Endodermal cell (in vitro differentiated cells): ENCODE measurements at regions not wholly inside any gene's neighbourhood (a gene's known extent, or its start where the extent isn't known, plus 50 kb on each side); places are given as distances from the start of the nearest gene placed in this dataset.

Experiments
- DNase-seq: peaks from one replicate; pipeline ENCODE4 v3.0.0-alpha.2; 2017
- H3K27ac ChIP-seq: 2 replicates; pipeline ENCODE4 v1.5.1; 2013; ENCODE audit warnings: mild to moderate bottlenecking, low read depth, low read length, moderate library complexity
- H3K27me3 ChIP-seq: 2 replicates; pipeline ENCODE4 v1.6.1; 2013; ENCODE audit warnings: mild to moderate bottlenecking, low read length, moderate library complexity; ENCODE audit not compliant: insufficient read depth, control insufficient read depth, poor library complexity, severe bottlenecking
- H3K36me3 ChIP-seq: 2 replicates; pipeline ENCODE4 v1.7.0; 2013; ENCODE audit warnings: mild to moderate bottlenecking, low read length, moderate library complexity; ENCODE audit not compliant: control insufficient read depth, insufficient read depth
- H3K4me1 ChIP-seq: one replicate; pipeline ENCODE4 v1.7.0; 2013; ENCODE audit warnings: low read length; ENCODE audit not compliant: control insufficient read depth, insufficient read depth
- H3K4me3 ChIP-seq: 2 replicates; pipeline ENCODE4 v1.5.1; 2013; ENCODE audit warnings: mild to moderate bottlenecking, low read length, moderate library complexity
- H3K9ac ChIP-seq: 2 replicates; pipeline ENCODE4 v1.6.1; 2013; ENCODE audit warnings: mild to moderate bottlenecking, low read length, moderate library complexity; ENCODE audit not compliant: poor library complexity, severe bottlenecking; ENCODE audit errors: extremely low read depth
- H3K9me3 ChIP-seq: 2 replicates; pipeline ENCODE4 v1.6.1; 2013; ENCODE audit warnings: mild to moderate bottlenecking, low read length, moderate library complexity; ENCODE audit not compliant: control insufficient read depth
- H3K27ac Mint-ChIP-seq: 2 replicates; pipeline ENCODE4 v1.8.0; 2020; ENCODE audit warnings: mixed read lengths
- H3K27me3 Mint-ChIP-seq: 2 replicates; pipeline ENCODE4 v1.8.0; 2021; ENCODE audit warnings: mild to moderate bottlenecking, mixed read lengths; ENCODE audit not compliant: insufficient read depth
- H3K36me3 Mint-ChIP-seq: 2 replicates; pipeline ENCODE4 v1.8.0; 2020; ENCODE audit warnings: low read depth, mixed read lengths
- H3K4me1 Mint-ChIP-seq: 2 replicates; pipeline ENCODE4 v1.8.0; 2020; ENCODE audit warnings: mixed read lengths
- H3K4me3 Mint-ChIP-seq: 2 replicates; pipeline ENCODE4 v1.8.0; 2020; ENCODE audit warnings: mild to moderate bottlenecking, moderate library complexity, mixed read lengths
- H3K9me3 Mint-ChIP-seq: 2 replicates; pipeline ENCODE4 v1.8.0; 2020; ENCODE audit warnings: mild to moderate bottlenecking, mixed read lengths
- WGBS, 2 experiments: methylation state at CpG; one replicate each; pipeline versions ENCODE4 v1.1.5 to v1.1.7; 2013; ENCODE audit warnings: missing lambda C conversion rate in 2 of 2, mixed read lengths in 1 of 2; ENCODE audit not compliant: insufficient coverage in 1 of 2, insufficient read length in 1 of 2; 5-methylcytosine and 5-hydroxymethylcytosine counted together
- TF ChIP-seq, protein P1 (sequence below): fragments of 200-600 bp; sonication (generic); conservative IDR thresholded peaks from 2 replicates; pipeline ENCODE4 v1.5.0; 2021; ENCODE audit warnings: antibody characterized with exemption, mild to moderate bottlenecking

DNA sequence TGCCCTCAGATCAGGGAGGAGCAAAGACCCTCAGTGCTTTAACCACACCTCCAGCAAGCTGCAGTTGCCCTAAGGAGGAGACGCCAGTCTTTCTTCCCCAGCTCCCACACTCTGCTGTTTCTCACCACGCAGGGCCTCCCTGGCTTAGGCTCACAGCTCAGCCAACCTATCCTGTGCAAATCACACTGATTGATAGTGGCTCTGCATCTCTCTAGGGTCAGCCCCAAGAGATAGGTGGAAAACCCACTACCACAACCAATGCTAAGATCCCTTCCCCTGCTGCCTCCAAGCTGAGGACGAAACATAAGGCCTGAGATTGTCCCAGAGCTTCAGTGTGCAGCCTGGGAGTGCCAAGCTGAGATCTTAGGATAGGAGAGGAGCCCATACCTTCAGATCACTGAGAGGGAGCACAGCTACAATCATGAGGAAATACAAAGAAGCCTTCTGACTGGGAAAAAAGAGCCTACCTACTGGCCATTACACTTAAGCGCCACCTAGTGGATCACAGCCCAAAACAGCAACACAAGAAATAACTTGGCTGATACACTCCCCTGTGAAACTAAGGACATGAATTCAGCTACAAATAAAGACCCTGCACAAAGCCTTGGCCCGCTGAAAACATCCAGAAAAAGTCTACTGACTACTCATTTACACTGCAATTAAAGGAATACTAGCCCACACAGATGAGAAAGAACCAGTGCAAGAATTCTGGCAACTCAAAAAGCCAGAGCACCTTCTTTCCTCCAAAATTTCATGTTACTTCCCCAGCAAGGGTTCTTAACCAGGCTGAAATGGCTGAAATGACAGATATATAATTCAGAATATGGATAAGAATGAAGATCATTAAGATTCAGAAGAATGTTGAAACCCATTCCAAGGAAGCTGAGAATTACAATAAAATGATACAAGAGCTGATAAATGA lies 271.5 kb upstream of the DCBLD2 start:
- Mint-ChIP-seq H3K27ac (no peak overlapping the region), H3K36me3 (no peaks in the 10 kb centered on the region), H3K27me3 (no peaks in the 10 kb centered on the region), H3K9me3 (no peaks in the 10 kb centered on the region), H3K4me3 (no peak overlapping the region), H3K4me1 (no peaks in the 10 kb centered on the region)
- 27 to 46% methylated on average over 3 to 5 of the region's 5 CpGs for WGBS, 2 experiments
- no peaks in the 10 kb centered on the region for H3K36me3 ChIP-seq
- no peak overlapping the region for H3K27ac ChIP-seq
- H3K27me3 ChIP-seq: no peaks in the 10 kb centered on the region
- TF ChIP-seq, protein P1, sequence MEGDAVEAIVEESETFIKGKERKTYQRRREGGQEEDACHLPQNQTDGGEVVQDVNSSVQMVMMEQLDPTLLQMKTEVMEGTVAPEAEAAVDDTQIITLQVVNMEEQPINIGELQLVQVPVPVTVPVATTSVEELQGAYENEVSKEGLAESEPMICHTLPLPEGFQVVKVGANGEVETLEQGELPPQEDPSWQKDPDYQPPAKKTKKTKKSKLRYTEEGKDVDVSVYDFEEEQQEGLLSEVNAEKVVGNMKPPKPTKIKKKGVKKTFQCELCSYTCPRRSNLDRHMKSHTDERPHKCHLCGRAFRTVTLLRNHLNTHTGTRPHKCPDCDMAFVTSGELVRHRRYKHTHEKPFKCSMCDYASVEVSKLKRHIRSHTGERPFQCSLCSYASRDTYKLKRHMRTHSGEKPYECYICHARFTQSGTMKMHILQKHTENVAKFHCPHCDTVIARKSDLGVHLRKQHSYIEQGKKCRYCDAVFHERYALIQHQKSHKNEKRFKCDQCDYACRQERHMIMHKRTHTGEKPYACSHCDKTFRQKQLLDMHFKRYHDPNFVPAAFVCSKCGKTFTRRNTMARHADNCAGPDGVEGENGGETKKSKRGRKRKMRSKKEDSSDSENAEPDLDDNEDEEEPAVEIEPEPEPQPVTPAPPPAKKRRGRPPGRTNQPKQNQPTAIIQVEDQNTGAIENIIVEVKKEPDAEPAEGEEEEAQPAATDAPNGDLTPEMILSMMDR: peak; percentile 90
- H3K9ac ChIP-seq: no peak overlapping the region
- no peaks in the 10 kb centered on the region for H3K4me1 ChIP-seq
- DNase-seq: peak; percentile 87
- H3K9me3 ChIP-seq: no peaks in the 10 kb centered on the region
- no peak overlapping the region for H3K4me3 ChIP-seq

DNA sequence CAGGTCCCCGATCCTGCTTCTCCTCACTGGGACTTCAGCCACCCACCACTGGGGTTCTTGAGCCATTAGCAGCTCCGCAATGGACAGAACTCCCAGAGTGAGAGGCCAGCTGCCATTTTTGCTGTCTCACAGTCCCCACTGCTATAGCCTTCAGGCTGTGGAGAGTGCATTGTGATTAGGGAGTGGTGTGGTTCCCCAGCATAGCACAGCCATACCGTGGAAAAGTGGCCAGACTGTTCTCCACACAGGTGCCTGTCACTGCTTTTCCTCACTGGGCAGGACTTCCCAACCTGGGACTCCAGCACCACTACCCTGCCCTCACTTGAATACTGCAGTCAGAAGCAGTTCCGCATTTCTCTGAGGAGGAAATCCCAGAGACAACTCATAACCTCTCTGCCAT lies 270.3 kb upstream of the DCBLD2 start:
- H3K36me3 Mint-ChIP-seq: no peaks in the 10 kb centered on the region
- Histone ChIP-seq H3K9ac (no peak overlapping the region), H3K27me3 (no peaks in the 10 kb centered on the region), H3K4me1 (no peaks in the 10 kb centered on the region), H3K36me3 (no peaks in the 10 kb centered on the region), H3K9me3 (no peaks in the 10 kb centered on the region), H3K27ac (no peak overlapping the region), H3K4me3 (no peak overlapping the region)
- WGBS, 2 experiments: 91% methylated on average over 4 of the region's 4 CpGs; no CpG with 5 or more reads in 1 of the 2 experiments
- TF ChIP-seq, protein P1: no peak
- no peaks in the 10 kb centered on the region for H3K27me3 Mint-ChIP-seq
- H3K4me1 Mint-ChIP-seq: no peaks in the 10 kb centered on the region
- no peak overlapping the region for H3K4me3 Mint-ChIP-seq
- no peaks in the 10 kb centered on the region for H3K9me3 Mint-ChIP-seq
- no peak overlapping the region for H3K27ac Mint-ChIP-seq
- DNase-seq: no peak

DNA sequence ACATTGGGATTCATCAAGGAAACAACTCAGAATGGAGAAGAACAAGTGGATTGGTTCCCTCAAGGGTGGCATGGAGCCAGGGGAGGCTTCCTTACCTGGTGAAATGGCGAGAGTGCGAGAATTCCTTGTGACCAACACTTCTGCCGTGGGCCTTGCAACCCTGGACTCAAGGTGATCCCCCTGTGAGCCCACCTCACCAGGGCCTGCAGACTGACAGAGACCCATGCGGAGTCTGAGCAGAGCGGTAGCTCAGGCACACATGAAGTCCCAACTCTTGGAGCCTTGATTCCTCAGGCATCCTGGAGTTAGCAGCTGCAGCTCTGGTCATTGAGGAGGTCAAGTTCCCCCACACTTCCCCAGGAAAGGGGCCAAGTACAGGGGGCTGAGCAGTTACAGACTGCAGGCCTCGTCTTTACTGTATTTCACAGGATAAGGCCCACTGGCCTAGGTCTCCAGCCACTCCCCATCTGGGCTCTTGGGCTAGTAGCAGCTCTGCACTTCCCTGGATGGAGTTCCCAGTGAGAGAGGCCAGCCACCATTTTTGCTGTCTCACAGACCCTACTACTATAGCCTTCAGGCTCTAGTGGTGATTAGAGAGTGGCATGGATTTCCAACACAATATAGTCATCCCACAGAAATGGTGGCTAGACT lies 269.5 kb upstream of the DCBLD2 start:
- 91 to 100% methylated on average over 2 to 6 of the region's 6 CpGs for WGBS, 2 experiments

More for the DNA sequence above, 269.5 kb upstream of the DCBLD2 start:
- Mint-ChIP-seq H3K27ac (no peak overlapping the region), H3K27me3 (no peaks in the 10 kb centered on the region), H3K4me3 (no peak overlapping the region), H3K36me3 (no peaks in the 10 kb centered on the region), H3K4me1 (no peaks in the 10 kb centered on the region), H3K9me3 (no peaks in the 10 kb centered on the region)
- H3K4me3 ChIP-seq: no peak overlapping the region
- no peaks in the 10 kb centered on the region for H3K9me3 ChIP-seq
- H3K4me1 ChIP-seq: no peaks in the 10 kb centered on the region
- H3K36me3 ChIP-seq: no peaks in the 10 kb centered on the region
- no peaks in the 10 kb centered on the region for H3K27me3 ChIP-seq
- no peak overlapping the region for H3K9ac ChIP-seq
- TF ChIP-seq, protein P1: no peak
- H3K27ac ChIP-seq: no peak overlapping the region
- no peak for DNase-seq
